ENCODE measurements at regions not wholly inside any gene's neighbourhood (a gene's known extent, or its start where the extent isn't known, plus 50 kb on each side); places are given as distances from the start of the nearest gene placed in this dataset.

DNA sequence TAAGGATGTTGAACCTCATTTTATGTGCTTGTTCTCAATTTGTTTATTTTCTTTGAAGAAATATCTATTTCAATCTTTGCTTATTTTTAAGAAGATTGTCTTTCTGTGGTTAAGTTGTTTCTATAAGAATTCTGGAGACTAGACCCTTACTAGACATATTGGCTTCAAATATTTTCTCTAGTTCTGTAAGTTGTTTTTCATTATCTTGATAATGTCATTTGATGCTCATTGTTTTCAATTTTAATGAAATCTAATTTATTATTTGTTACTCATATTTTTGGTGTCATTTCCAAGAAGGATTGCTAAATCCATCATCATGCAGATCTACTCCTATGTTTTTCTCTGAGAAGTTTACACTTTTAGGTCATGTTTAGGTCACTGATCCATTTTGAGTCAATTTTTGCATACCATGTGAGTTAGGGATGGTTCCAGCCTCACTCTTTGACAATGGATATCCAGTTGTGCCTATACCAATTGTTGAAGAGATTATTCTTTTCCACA, 874.8 kb upstream of the SLITRK6 start:
- no peak for TF ChIP-seq NFYB (CRISPR knock-in tag; IDR thresholded peaks at IDR 0.05)
- TF ChIP-seq, protein P1, sequence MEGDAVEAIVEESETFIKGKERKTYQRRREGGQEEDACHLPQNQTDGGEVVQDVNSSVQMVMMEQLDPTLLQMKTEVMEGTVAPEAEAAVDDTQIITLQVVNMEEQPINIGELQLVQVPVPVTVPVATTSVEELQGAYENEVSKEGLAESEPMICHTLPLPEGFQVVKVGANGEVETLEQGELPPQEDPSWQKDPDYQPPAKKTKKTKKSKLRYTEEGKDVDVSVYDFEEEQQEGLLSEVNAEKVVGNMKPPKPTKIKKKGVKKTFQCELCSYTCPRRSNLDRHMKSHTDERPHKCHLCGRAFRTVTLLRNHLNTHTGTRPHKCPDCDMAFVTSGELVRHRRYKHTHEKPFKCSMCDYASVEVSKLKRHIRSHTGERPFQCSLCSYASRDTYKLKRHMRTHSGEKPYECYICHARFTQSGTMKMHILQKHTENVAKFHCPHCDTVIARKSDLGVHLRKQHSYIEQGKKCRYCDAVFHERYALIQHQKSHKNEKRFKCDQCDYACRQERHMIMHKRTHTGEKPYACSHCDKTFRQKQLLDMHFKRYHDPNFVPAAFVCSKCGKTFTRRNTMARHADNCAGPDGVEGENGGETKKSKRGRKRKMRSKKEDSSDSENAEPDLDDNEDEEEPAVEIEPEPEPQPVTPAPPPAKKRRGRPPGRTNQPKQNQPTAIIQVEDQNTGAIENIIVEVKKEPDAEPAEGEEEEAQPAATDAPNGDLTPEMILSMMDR (CRISPR knock-in tag; IDR thresholded peaks at IDR 0.05): no peak
- no peak for TF ChIP-seq ZNF775 (CRISPR knock-in tag; IDR thresholded peaks at IDR 0.05; ENCODE audit: borderline replicate concordance)
- TF ChIP-seq, protein P2, sequence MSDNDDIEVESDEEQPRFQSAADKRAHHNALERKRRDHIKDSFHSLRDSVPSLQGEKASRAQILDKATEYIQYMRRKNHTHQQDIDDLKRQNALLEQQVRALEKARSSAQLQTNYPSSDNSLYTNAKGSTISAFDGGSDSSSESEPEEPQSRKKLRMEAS (IDR thresholded peaks at IDR 0.05): no peak
- TF ChIP-seq LCORL (IDR thresholded peaks at IDR 0.05): no peak
- TF ChIP-seq LCORL (CRISPR knock-in tag; IDR thresholded peaks at IDR 0.05): no peak
- TF ChIP-seq MZF1 (CRISPR knock-in tag; IDR thresholded peaks at IDR 0.05; ENCODE audit: borderline replicate concordance): no peak
- no peak for TF ChIP-seq ZNF589 (CRISPR knock-in tag; conservative IDR thresholded peaks at IDR 0.05)
- TF ChIP-seq POLR2AphosphoS5 (IDR thresholded peaks at IDR 0.05; ENCODE audit: low read depth, low read length): no peak
- TF ChIP-seq RBFOX2 (IDR thresholded peaks at IDR 0.05; ENCODE audit: low read depth, low read length): no peak
- TF ChIP-seq JUND (CRISPR knock-in tag; IDR thresholded peaks at IDR 0.05): no peak
- TF ChIP-seq, protein P3, sequence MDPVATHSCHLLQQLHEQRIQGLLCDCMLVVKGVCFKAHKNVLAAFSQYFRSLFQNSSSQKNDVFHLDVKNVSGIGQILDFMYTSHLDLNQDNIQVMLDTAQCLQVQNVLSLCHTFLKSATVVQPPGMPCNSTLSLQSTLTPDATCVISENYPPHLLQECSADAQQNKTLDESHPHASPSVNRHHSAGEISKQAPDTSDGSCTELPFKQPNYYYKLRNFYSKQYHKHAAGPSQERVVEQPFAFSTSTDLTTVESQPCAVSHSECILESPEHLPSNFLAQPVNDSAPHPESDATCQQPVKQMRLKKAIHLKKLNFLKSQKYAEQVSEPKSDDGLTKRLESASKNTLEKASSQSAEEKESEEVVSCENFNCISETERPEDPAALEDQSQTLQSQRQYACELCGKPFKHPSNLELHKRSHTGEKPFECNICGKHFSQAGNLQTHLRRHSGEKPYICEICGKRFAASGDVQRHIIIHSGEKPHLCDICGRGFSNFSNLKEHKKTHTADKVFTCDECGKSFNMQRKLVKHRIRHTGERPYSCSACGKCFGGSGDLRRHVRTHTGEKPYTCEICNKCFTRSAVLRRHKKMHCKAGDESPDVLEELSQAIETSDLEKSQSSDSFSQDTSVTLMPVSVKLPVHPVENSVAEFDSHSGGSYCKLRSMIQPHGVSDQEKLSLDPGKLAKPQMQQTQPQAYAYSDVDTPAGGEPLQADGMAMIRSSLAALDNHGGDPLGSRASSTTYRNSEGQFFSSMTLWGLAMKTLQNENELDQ (CRISPR knock-in tag; IDR thresholded peaks at IDR 0.05; ENCODE audit: borderline replicate concordance): no peak
- TF ChIP-seq ZNF83 (CRISPR knock-in tag; IDR thresholded peaks at IDR 0.05; ENCODE audit: borderline replicate concordance): no peak
- no peak for TF ChIP-seq ZNF556 (CRISPR knock-in tag; IDR thresholded peaks at IDR 0.05; ENCODE audit: borderline replicate concordance)
- TF ChIP-seq, protein P4, sequence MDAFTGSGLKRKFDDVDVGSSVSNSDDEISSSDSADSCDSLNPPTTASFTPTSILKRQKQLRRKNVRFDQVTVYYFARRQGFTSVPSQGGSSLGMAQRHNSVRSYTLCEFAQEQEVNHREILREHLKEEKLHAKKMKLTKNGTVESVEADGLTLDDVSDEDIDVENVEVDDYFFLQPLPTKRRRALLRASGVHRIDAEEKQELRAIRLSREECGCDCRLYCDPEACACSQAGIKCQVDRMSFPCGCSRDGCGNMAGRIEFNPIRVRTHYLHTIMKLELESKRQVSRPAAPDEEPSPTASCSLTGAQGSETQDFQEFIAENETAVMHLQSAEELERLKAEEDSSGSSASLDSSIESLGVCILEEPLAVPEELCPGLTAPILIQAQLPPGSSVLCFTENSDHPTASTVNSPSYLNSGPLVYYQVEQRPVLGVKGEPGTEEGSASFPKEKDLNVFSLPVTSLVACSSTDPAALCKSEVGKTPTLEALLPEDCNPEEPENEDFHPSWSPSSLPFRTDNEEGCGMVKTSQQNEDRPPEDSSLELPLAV (CRISPR knock-in tag; conservative IDR thresholded peaks at IDR 0.05; ENCODE audit: low read depth): no peak

Measured in HepG2 (cell line).